ENCODE measurements at regions not wholly inside any gene's neighbourhood (a gene's known extent, or its start where the extent isn't known, plus 50 kb on each side); places are given as distances from the start of the nearest gene placed in this dataset.

- Histone ChIP-seq H2AFZ (replicated peaks; ENCODE audit: low read length, poor library complexity) (no peak overlapping the region), H3K9me1 (ENCODE audit: insufficient read depth, low read length) (peaks cover 4% of the 10 kb centered on the region; the same call in 1 of the 2 replicates), H2BK15ac (ENCODE audit: low read depth, low read length) (no peak overlapping the region), H3K4ac (ENCODE audit: low read depth, low read length) (no peak overlapping the region), H4K91ac (ENCODE audit: insufficient read depth, low read depth, low read length) (no peak overlapping the region), H3K18ac (ENCODE audit: low read depth, low read length) (no peak overlapping the region), H3K79me1 (ENCODE audit: low read depth in 1 of 2, low read length in 2 of 2) (no peaks in the 10 kb centered on the region), H4K8ac (ENCODE audit: low read depth in 2 of 2, low read length in 2 of 2) (no peak overlapping the region), H2BK120ac (ENCODE audit: low read depth, low read length) (no peak overlapping the region), H3K14ac (replicated peaks; ENCODE audit: low read depth, low read length) (no peak overlapping the region), H2BK20ac (ENCODE audit: low read depth, low read length) (no peak overlapping the region), H2BK5ac (ENCODE audit: low read depth, low read length, poor library complexity, severe bottlenecking) (no peak overlapping the region), H3K36me3 (ENCODE audit: control insufficient read depth, insufficient read depth, low read length) (no peaks in the 10 kb centered on the region), H3K27ac (ENCODE audit: insufficient read depth, low read length) (no peak overlapping the region), H3K9ac (ENCODE audit: low read depth, low read length) (no peak overlapping the region), H3K4me3 (ENCODE audit: insufficient read depth, low read depth, low read length) (no peak overlapping the region), H3K23ac (ENCODE audit: low read depth, low read length) (no peak overlapping the region), H3K27me3 (ENCODE audit: control insufficient read depth, insufficient read depth, low read length) (no peaks in the 10 kb centered on the region), H2AK9ac (replicated peaks; ENCODE audit: low read depth, low read length, poor library complexity) (no peak overlapping the region), H3K9me3 (ENCODE audit: control insufficient read depth, insufficient read depth, low read length) (no peaks in the 10 kb centered on the region), H4K5ac (ENCODE audit: low read depth, low read length) (no peak overlapping the region), H3K56ac (ENCODE audit: extremely low read depth, insufficient read depth, low read length) (no peak overlapping the region), H2AK5ac (ENCODE audit: low read depth, low read length) (no peak overlapping the region), H4K20me1 (ENCODE audit: insufficient read depth, low read length) (no peaks in the 10 kb centered on the region), H3K4me1 (ENCODE audit: control insufficient read depth, insufficient read depth, low read length) (peaks cover 6% of the 10 kb centered on the region), H3K4me2 (ENCODE audit: low read depth, low read length) (no peak overlapping the region)
- POLR2A ChIA-PET (ENCODE audit: unreplicated experiment): no interaction called here
- WGBS, 2 experiments (ENCODE audit: extremely low coverage in 2 of 2, insufficient read length in 1 of 2): no CpG with 5 or more reads among the region's 2 CpGs
- BruUV-seq (replicated peaks): no TSS peak
- TF ChIP-seq MAFK (IDR thresholded peaks at IDR 0.05; ENCODE audit: low read depth, low read length) (no peak), ELK1 (IDR thresholded peaks at IDR 0.05; ENCODE audit: borderline replicate concordance, low read depth, low read length) (no peak), NFE2L2 (IDR thresholded peaks at IDR 0.05; ENCODE audit: low read depth, low read length) (no peak), RAD21 (IDR thresholded peaks at IDR 0.05; ENCODE audit: low read length) (no peak), CTCF (conservative IDR thresholded peaks at IDR 0.05; ENCODE audit: low read depth, low read length) (no peak), MXI1 (IDR thresholded peaks at IDR 0.05; ENCODE audit: borderline replicate concordance, low read depth, low read length) (no peak)
- dilution Hi-C loops (cut with HindIII; ENCODE audit: low sequenced_read_pairs, unreplicated experiment) (no loop called here), in situ Hi-C loops (cut with MboI; ENCODE audit: low sequenced_read_pairs) (no loop called here), intact Hi-C loops (cut with micrococcal nuclease) (no loop called here)
- CTCF ChIA-PET: interaction anchor here (0.6 to 0.7 kb wide), 2 partner anchors 26 to 748 kb away, joined by 3 to 6 read pairs; no protein-coding TSS in a partner anchor
- ATAC-seq (ENCODE audit: low read depth) (no peak), DNase-seq (no peak)
These were observed 266.3 kb downstream of the LRIG3 start for GRCh38 chr12:58654021-58654420.
